ENCODE measurements at regions not wholly inside any gene's neighbourhood (a gene's known extent, or its start where the extent isn't known, plus 50 kb on each side); places are given as distances from the start of the nearest gene placed in this dataset.

GRCh38 chr3:34218706-34219385, 420.4 kb downstream of the PDCD6IP start:
- DNase-seq (ENCODE audit: low read depth): peak; percentile 17
- no peak overlapping the region for H3K4me3 ChIP-seq (replicated peaks; ENCODE audit: low read depth, low read length)
- TF ChIP-seq CTCF (IDR thresholded peaks at IDR 0.05; ENCODE audit: low read length, missing control alignments): no peak

DNA sequence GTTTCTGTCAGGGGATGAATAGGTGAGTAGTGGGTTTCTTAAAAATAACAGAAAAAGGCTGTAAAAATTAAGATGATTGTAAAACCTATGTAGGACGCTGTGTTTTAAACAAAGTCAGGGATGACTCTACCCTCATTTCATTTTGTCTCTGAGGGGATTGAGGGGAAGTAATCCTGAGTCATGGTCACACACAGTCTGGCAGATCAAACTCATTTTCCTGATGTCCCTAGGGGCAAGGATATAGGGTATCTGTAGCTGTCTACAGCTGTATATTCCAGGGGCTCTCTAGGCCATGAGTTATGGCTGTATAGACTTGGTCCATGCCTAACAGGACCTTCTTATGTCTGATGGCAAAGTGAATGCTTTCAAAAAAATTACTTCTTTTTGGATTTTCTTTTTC, 421.1 kb downstream of the PDCD6IP start:
- no peak overlapping the region for H3K4me3 ChIP-seq (replicated peaks; ENCODE audit: low read depth, low read length)
- no peak for TF ChIP-seq CTCF (IDR thresholded peaks at IDR 0.05; ENCODE audit: low read length, missing control alignments)
- DNase-seq (ENCODE audit: low read depth): no peak

GRCh38 chr3:34225821-34226366, 427.5 kb downstream of the PDCD6IP start:
- no peak overlapping the region for H3K4me3 ChIP-seq (replicated peaks; ENCODE audit: low read depth, low read length)
- DNase-seq (ENCODE audit: low read depth): no peak
- no peak for TF ChIP-seq CTCF (IDR thresholded peaks at IDR 0.05; ENCODE audit: low read length, missing control alignments)

DNA sequence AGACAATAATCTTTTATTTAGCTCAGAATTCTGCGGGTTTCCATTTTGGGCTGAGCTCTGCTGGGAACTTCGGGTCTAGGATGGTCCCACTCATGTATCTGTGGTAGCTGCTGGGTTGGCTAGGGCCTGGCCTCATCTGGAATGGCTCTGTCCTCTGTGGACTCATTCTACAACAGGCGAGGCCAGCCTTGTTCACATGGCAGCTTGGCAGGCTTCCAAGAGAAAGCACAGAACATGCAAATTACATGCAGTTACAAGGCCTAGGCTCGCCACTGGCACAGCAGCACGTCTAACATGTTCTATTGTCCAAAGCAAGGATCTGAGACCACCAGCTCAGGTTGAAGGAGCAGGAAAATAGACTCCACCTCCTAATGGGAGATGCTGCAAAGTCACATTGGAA, 431.4 kb downstream of the PDCD6IP start:
- no peak for TF ChIP-seq CTCF (IDR thresholded peaks at IDR 0.05; ENCODE audit: low read length, missing control alignments)
- DNase-seq (ENCODE audit: low read depth): no peak
- H3K4me3 ChIP-seq (replicated peaks; ENCODE audit: low read depth, low read length): no peak overlapping the region

DNA sequence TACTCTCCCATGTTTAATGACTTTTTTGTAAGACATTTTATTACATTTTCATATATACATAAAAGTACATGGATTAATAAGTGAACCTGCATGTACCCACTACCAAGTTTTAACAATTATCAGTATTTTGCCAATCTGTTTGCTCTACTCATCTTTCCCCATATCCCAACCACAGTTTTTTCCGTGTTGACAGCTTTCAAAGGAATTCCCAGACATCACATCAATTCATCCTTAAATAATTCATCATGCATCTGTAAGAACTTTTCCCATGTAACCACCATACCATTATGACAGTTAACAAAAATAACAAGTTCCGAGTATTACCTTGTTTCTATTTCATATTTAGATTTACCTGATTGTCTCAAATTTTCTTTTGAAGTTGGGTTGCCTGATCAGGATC, 436.7 kb downstream of the PDCD6IP start:
- H3K4me3 ChIP-seq (replicated peaks; ENCODE audit: low read depth, low read length): no peak overlapping the region
- TF ChIP-seq CTCF (IDR thresholded peaks at IDR 0.05; ENCODE audit: low read length, missing control alignments): no peak
- no peak for DNase-seq (ENCODE audit: low read depth)

DNA sequence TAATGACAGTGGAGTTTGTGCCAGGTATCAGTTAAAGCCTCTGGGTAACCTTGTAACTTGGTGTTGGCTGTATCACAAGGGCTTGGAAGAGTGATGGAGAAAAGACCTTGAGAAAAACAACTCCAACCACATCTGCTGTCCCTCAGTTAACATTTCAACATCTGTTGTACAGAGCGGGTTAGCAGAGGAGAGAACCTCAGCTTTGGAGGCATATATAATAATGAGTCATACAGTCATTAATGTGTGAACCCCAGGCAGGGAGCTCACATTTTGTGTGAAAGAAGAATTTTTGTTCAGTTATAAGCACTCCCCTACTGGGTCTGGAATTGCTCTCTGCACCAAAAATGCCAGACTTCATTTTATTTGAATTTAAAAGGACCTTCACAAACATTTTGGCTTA, 439.5 kb downstream of the PDCD6IP start:
- no peak overlapping the region for H3K4me3 ChIP-seq (replicated peaks; ENCODE audit: low read depth, low read length)
- DNase-seq (ENCODE audit: low read depth): peak; percentile 18
- TF ChIP-seq CTCF (IDR thresholded peaks at IDR 0.05; ENCODE audit: low read length, missing control alignments): no peak

DNA sequence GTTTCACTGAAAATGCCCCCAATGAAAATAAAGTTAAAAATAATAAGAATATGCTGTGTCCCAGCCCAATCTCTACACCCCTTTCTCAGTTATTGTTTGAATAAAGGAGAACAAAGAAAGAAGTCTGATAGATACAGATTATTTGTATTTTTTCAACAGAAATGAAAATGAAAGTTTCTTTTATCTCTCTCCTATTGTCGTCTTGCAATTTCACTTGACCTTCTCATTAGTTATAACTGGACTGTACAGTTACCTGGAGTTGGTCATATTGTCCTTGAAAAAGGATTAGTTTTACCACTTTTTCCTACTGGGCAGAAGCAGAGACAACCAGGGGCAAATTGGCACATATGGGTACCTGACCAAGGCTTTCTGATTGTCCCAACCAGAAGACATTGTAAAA, 440.0 kb downstream of the PDCD6IP start:
- TF ChIP-seq CTCF (IDR thresholded peaks at IDR 0.05; ENCODE audit: low read length, missing control alignments): no peak
- no peak overlapping the region for H3K4me3 ChIP-seq (replicated peaks; ENCODE audit: low read depth, low read length)
- DNase-seq (ENCODE audit: low read depth): no peak

Data from fibroblast of pulmonary artery (primary cell).